Fibroblast of villous mesenchyme (primary cell): ENCODE measurements at regions not wholly inside any gene's neighbourhood (a gene's known extent, or its start where the extent isn't known, plus 50 kb on each side); places are given as distances from the start of the nearest gene placed in this dataset.

Experiments used
- DNase-seq: peaks from one replicate; pipeline ENCODE4 v3.0.0-alpha.2; 2010; ENCODE audit warnings: low read depth
- H3K4me3 ChIP-seq: 2 replicates; pipeline ENCODE4 v1.5.1; 2011; ENCODE audit warnings: low read depth, mild to moderate bottlenecking, low read length
- CTCF ChIP-seq: IDR thresholded peaks from 2 replicates; pipeline ENCODE4 v1.5.1; 2012; ENCODE audit warnings: low read depth, mild to moderate bottlenecking, low read length; ENCODE audit not compliant: insufficient read depth

- DNase-seq, result no peak
- no peak for TF ChIP-seq CTCF
- H3K4me3 ChIP-seq, result no peak overlapping the region
These were observed 155.8 kb downstream of the RBM46 start for GRCh38 chr4:154936873-154937272.

- no peak for TF ChIP-seq CTCF
- DNase-seq, result no peak
- H3K4me3 ChIP-seq, result no peak overlapping the region
These were observed 158.8 kb downstream of the RBM46 start for GRCh38 chr4:154939851-154940250.

- no peak overlapping the region for H3K4me3 ChIP-seq
- TF ChIP-seq CTCF, result no peak
- DNase-seq, result no peak
These were observed 161.1 kb downstream of the RBM46 start for GRCh38 chr4:154942176-154942575.

GRCh38 chr4:154944996-154945395 lies 163.9 kb downstream of the RBM46 start:
- no peak for DNase-seq
- no peak for TF ChIP-seq CTCF
- no peak overlapping the region for H3K4me3 ChIP-seq

- TF ChIP-seq CTCF, result no peak
- DNase-seq, result no peak
These were observed 165.0 kb downstream of the RBM46 start for GRCh38 chr4:154946113-154946512.

GRCh38 chr4:154953691-154954090 lies 172.6 kb downstream of the RBM46 start:
- no peak for TF ChIP-seq CTCF

More at GRCh38 chr4:154946113-154946512, 165.0 kb downstream of the RBM46 start:
- H3K4me3 ChIP-seq, result no peak overlapping the region

GRCh38 chr4:154954117-154954516 lies 173.0 kb downstream of the RBM46 start:
- no peak overlapping the region for H3K4me3 ChIP-seq
- no peak for TF ChIP-seq CTCF
- no peak for DNase-seq

More at GRCh38 chr4:154953691-154954090, 172.6 kb downstream of the RBM46 start:
- no peak overlapping the region for H3K4me3 ChIP-seq
- DNase-seq, result no peak
